ENCODE measurements at regions not wholly inside any gene's neighbourhood (a gene's known extent, or its start where the extent isn't known, plus 50 kb on each side); places are given as distances from the start of the nearest gene placed in this dataset.

GRCh38 chr12:98123021-98123461, 392.3 kb upstream of the TMPO start:
- no peak for DNase-seq (ENCODE audit: insufficient read length, low spot score)
- FAIRE-seq, result no peak

GRCh38 chr12:98126637-98127335, 388.6 kb upstream of the TMPO start:
- no peak for FAIRE-seq
- DNase-seq (ENCODE audit: insufficient read length, low spot score), result no peak

- no peak for DNase-seq (ENCODE audit: insufficient read length, low spot score)
- no peak for FAIRE-seq
Observed at GRCh38 chr12:98127336-98127679, 388.1 kb upstream of the TMPO start.

GRCh38 chr12:98127854-98128253, 387.5 kb upstream of the TMPO start:
- DNase-seq (ENCODE audit: insufficient read length, low spot score), result no peak
- FAIRE-seq, result no peak

- DNase-seq (ENCODE audit: insufficient read length, low spot score), result no peak
- FAIRE-seq, result no peak
Observed at GRCh38 chr12:98136544-98136943, 378.8 kb upstream of the TMPO start.

GRCh38 chr12:98137278-98137677, 378.1 kb upstream of the TMPO start:
- DNase-seq (ENCODE audit: insufficient read length, low spot score), result no peak
- no peak for FAIRE-seq

GRCh38 chr12:98144953-98145352, 370.4 kb upstream of the TMPO start:
- FAIRE-seq, result no peak
- no peak for DNase-seq (ENCODE audit: insufficient read length, low spot score)

- FAIRE-seq (no peak), DNase-seq (ENCODE audit: insufficient read length, low spot score) (no peak)
Observed at GRCh38 chr12:98146043-98146442, 369.3 kb upstream of the TMPO start.

- no peak for FAIRE-seq
- no peak for DNase-seq (ENCODE audit: insufficient read length, low spot score)
Observed at GRCh38 chr12:98146487-98146886, 368.9 kb upstream of the TMPO start.

GRCh38 chr12:98149270-98149669, 366.1 kb upstream of the TMPO start:
- DNase-seq (ENCODE audit: insufficient read length, low spot score), result no peak
- FAIRE-seq, result peak; percentile 53

- no peak for FAIRE-seq
- no peak for DNase-seq (ENCODE audit: insufficient read length, low spot score)
Observed at GRCh38 chr12:98149691-98150210, 365.6 kb upstream of the TMPO start.

GRCh38 chr12:98151105-98151590, 364.2 kb upstream of the TMPO start:
- no peak for FAIRE-seq
- DNase-seq (ENCODE audit: insufficient read length, low spot score), result no peak

GRCh38 chr12:98151984-98152383, 363.4 kb upstream of the TMPO start:
- DNase-seq (ENCODE audit: insufficient read length, low spot score), result no peak
- no peak for FAIRE-seq

- DNase-seq (ENCODE audit: insufficient read length, low spot score), result no peak
- no peak for FAIRE-seq
Observed at GRCh38 chr12:98154850-98155249, 360.5 kb upstream of the TMPO start.

GRCh38 chr12:98156697-98157096, 358.7 kb upstream of the TMPO start:
- DNase-seq (ENCODE audit: insufficient read length, low spot score) (no peak), FAIRE-seq (no peak)

GRCh38 chr12:98162906-98163678, 352.3 kb upstream of the TMPO start:
- DNase-seq (ENCODE audit: insufficient read length, low spot score), result no peak
- no peak for FAIRE-seq

GRCh38 chr12:98172304-98172703, 343.1 kb upstream of the TMPO start:
- FAIRE-seq, result no peak

GRCh38 chr12:98172801-98173200, 342.6 kb upstream of the TMPO start:
- no peak for FAIRE-seq

More at GRCh38 chr12:98172304-98172703, 343.1 kb upstream of the TMPO start:
- no peak for DNase-seq (ENCODE audit: insufficient read length, low spot score)

GRCh38 chr12:98173773-98174427, 341.5 kb upstream of the TMPO start:
- no peak for FAIRE-seq
- no peak for DNase-seq (ENCODE audit: insufficient read length, low spot score)

More at GRCh38 chr12:98172801-98173200, 342.6 kb upstream of the TMPO start:
- DNase-seq (ENCODE audit: insufficient read length, low spot score), result no peak

GRCh38 chr12:98174428-98174809, 341.0 kb upstream of the TMPO start:
- DNase-seq (ENCODE audit: insufficient read length, low spot score) (no peak), FAIRE-seq (no peak)

GRCh38 chr12:98178126-98178525, 337.3 kb upstream of the TMPO start:
- FAIRE-seq (no peak), DNase-seq (ENCODE audit: insufficient read length, low spot score) (no peak)

All from GM19239 (cell line).